Spleen (tissue), 11 donors: ENCODE measurements at regions not wholly inside any gene's neighbourhood (a gene's known extent, or its start where the extent isn't known, plus 50 kb on each side); places are given as distances from the start of the nearest gene placed in this dataset.

Experiments used
- DNase-seq: peaks from one replicate; pipeline ENCODE4 v3.0.0-alpha.2; 2020
- H3K27ac ChIP-seq, 8 donors: fragments of 200-600 bp; sonication (generic) in 7 of 8; 1 replicate in 4 of 8; 2 replicates in 4 of 8; pipeline versions ENCODE4 v1.5.0 to v1.8.0; 2016 to 2021; ENCODE audit warnings: inconsistent platforms in 4 of 8, mild to moderate bottlenecking in 4 of 8, moderate library complexity in 1 of 8
- H3K27me3 ChIP-seq, 7 donors: fragments of 200-600 bp; sonication (generic) in 6 of 7; replicated peaks in 1 of 7; 1 replicate in 4 of 7; 2 replicates in 3 of 7; pipeline versions ENCODE4 v1.5.0 to v1.8.0; 2016 to 2021; ENCODE audit warnings: inconsistent platforms in 3 of 7, mild to moderate bottlenecking in 1 of 7
- H3K36me3 ChIP-seq, 6 donors: fragments of 200-600 bp; sonication (generic) in 5 of 6; 1 replicate in 4 of 6; 2 replicates in 2 of 6; pipeline versions ENCODE4 v1.5.0 to v1.8.0; 2016 to 2021; ENCODE audit warnings: inconsistent platforms in 2 of 6
- H3K4me1 ChIP-seq, 6 donors: fragments of 200-600 bp; sonication (generic) in 5 of 6; 1 replicate in 3 of 6; 2 replicates in 3 of 6; pipeline versions ENCODE4 v1.5.0 to v1.8.0; 2016 to 2021; ENCODE audit warnings: inconsistent platforms in 3 of 6
- H3K4me3 ChIP-seq, 8 donors: fragments of 200-600 bp; sonication (generic) in 7 of 8; 1 replicate in 4 of 8; 2 replicates in 4 of 8; pipeline versions ENCODE4 v1.5.0 to v1.8.0; 2016 to 2021; ENCODE audit warnings: inconsistent platforms in 4 of 8, mild to moderate bottlenecking in 4 of 8, moderate library complexity in 2 of 8
- H3K9me3 ChIP-seq, 8 donors: fragments of 200-600 bp; sonication (generic) in 7 of 8; 1 replicate in 4 of 8; 2 replicates in 4 of 8; pipeline versions ENCODE4 v1.5.0 to v1.8.0; 2016 to 2021; ENCODE audit warnings: inconsistent platforms in 4 of 8
- CTCF ChIP-seq, 11 experiments: fragments of 200-600 bp in 7 of 11; fragments of 450-650 bp in 4 of 11; sonication (generic) in 4 of 11; IDR thresholded peaks in 8 of 11; conservative IDR thresholded peaks in 3 of 11; 1 replicate in 7 of 11; 2 replicates in 4 of 11; pipeline versions ENCODE4 v1.4.0 to v1.8.0; 2016 to 2021; ENCODE audit warnings: antibody characterized with exemption in 11 of 11, inconsistent platforms in 4 of 11, mild to moderate bottlenecking in 1 of 11
- POLR2A ChIP-seq, 3 donors: fragments of 450-650 bp; IDR thresholded peaks; one replicate each; pipeline ENCODE4 v1.5.1; 2017; ENCODE audit warnings: antibody characterized with exemption in 3 of 3, mild to moderate bottlenecking in 1 of 3
- POLR2AphosphoS5 ChIP-seq, 3 donors: sonication (generic); formaldehyde crosslinking; IDR thresholded peaks; one replicate each; pipeline ENCODE4 v1.5.1; 2017; ENCODE audit warnings: antibody characterized with exemption in 3 of 3
- WGBS, 5 donors: extraction: QIAGEN DNeasy Blood & Tissue Kit in 3 of 5; methylation state at CpG; one replicate each; pipeline versions ENCODE4 v1.1.5 to v1.1.7; 2013 to 2018; 5-methylcytosine and 5-hydroxymethylcytosine counted together
- intact Hi-C: fragments of 100-400 bp; cut with DNase I; formaldehyde crosslinking; loops from one replicate; pipeline ENCODE4 v1.15.0; 2023; ENCODE audit warnings: low total_unique reads
- donor health status: healthy with polysubstance abuse.
- donor health status: DM: no; HTN: no; CAD: no; lungs with moderate emphysema.
- donor health status: DM: no; HTN: no; CAD: no.
- donor health status: Bipolar disorder and iron deficiency.
- donor health status: healthy.
- donor health status: DM: no; HTN: no; CAD: no.
- donor health status: DM: yes; HTN: yes; CAD: no.

GRCh38 chr2:138252587-138252986 lies 249.0 kb upstream of the SPOPL start:
- no peaks in the 10 kb centered on the region for H3K27me3 ChIP-seq
- no peak overlapping the region for H3K27ac ChIP-seq
- no peak for TF ChIP-seq CTCF (IDR thresholded peaks at IDR 0.05 in 8 of 11, conservative IDR thresholded peaks at IDR 0.05 in 3 of 11)
- TF ChIP-seq POLR2A (IDR thresholded peaks at IDR 0.05) = no peak
- TF ChIP-seq POLR2AphosphoS5 (IDR thresholded peaks at IDR 0.05) = no peak
- H3K36me3 ChIP-seq = no peaks in the 10 kb centered on the region
- H3K9me3 ChIP-seq = peaks cover 0 to 26% (median 2%) of the 10 kb centered on the region in 8 donors
- no peak overlapping the region for H3K4me3 ChIP-seq
- intact Hi-C loops = no loop called here
- no peak for DNase-seq
- 75 to 100% (median 87%) methylated on average over 1 of the region's 1 CpG for WGBS, 5 donors
- H3K4me1 ChIP-seq = no peaks in the 10 kb centered on the region

GRCh38 chr2:138255670-138256069 lies 245.9 kb upstream of the SPOPL start:
- DNase-seq = no peak
- intact Hi-C loops = no loop called here
- no peak overlapping the region for H3K4me3 ChIP-seq
- WGBS, 5 donors = 88 to 96% (median 93%) methylated on average over 1 of the region's 1 CpG
- no peaks in the 10 kb centered on the region for H3K27me3 ChIP-seq
- H3K4me1 ChIP-seq = no peaks in the 10 kb centered on the region
- no peak overlapping the region for H3K27ac ChIP-seq
- TF ChIP-seq POLR2A (IDR thresholded peaks at IDR 0.05) (no peak), CTCF (IDR thresholded peaks at IDR 0.05 in 8 of 11, conservative IDR thresholded peaks at IDR 0.05 in 3 of 11) (no peak), POLR2AphosphoS5 (IDR thresholded peaks at IDR 0.05) (no peak)
- peaks cover 0 to 40% (median 12%) of the 10 kb centered on the region in 8 donors for H3K9me3 ChIP-seq
- H3K36me3 ChIP-seq = no peaks in the 10 kb centered on the region

GRCh38 chr2:138267161-138267901 lies 234.2 kb upstream of the SPOPL start:
- H3K4me1 ChIP-seq = no peaks in the 10 kb centered on the region
- no peak overlapping the region for H3K27ac ChIP-seq
- no peak overlapping the region for H3K4me3 ChIP-seq
- intact Hi-C loops = no loop called here
- H3K36me3 ChIP-seq = no peaks in the 10 kb centered on the region
- TF ChIP-seq POLR2A (IDR thresholded peaks at IDR 0.05) = no peak
- TF ChIP-seq CTCF (IDR thresholded peaks at IDR 0.05 in 8 of 11, conservative IDR thresholded peaks at IDR 0.05 in 3 of 11) = no peak
- no peak for TF ChIP-seq POLR2AphosphoS5 (IDR thresholded peaks at IDR 0.05)
- 64 to 78% (median 70%) methylated on average over 4 of the region's 4 CpGs for WGBS, 5 donors
- H3K27me3 ChIP-seq = no peaks in the 10 kb centered on the region
- H3K9me3 ChIP-seq = peaks cover 0 to 22% (median 14%) of the 10 kb centered on the region in 8 donors
- DNase-seq = no peak

GRCh38 chr2:138267902-138268254 lies 233.7 kb upstream of the SPOPL start:
- no peak for TF ChIP-seq POLR2A (IDR thresholded peaks at IDR 0.05)
- no peak for DNase-seq
- no peaks in the 10 kb centered on the region for H3K4me1 ChIP-seq
- H3K9me3 ChIP-seq = peaks cover 0 to 17% (median 9%) of the 10 kb centered on the region in 8 donors
- H3K4me3 ChIP-seq = no peak overlapping the region
- intact Hi-C loops = no loop called here
- no peaks in the 10 kb centered on the region for H3K27me3 ChIP-seq
- no peaks in the 10 kb centered on the region for H3K36me3 ChIP-seq
- no peak overlapping the region for H3K27ac ChIP-seq
